ENCODE measurements at regions not wholly inside any gene's neighbourhood (a gene's known extent, or its start where the extent isn't known, plus 50 kb on each side); places are given as distances from the start of the nearest gene placed in this dataset.

DNA sequence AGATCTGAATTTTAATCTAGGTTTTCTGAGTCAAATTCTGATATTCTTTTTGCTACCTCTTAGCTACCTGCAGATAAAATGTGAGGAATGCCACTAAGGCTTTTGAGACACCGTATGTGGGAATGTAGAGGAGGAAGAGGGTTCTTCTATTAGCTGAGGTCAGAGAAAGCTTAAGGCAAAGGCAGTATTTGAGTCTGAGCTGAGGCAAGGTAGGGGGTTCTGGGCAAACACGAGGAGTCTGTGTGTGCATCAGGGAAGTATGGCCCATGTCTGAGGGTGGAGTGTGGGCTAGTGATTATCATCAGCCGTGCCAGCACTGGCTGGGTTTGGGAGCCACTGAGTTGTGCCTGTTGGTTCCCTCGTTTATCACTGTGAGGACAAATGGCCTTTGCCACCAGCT lies 181.1 kb downstream of the SOX2 start:
- H3K4me3 ChIP-seq (ENCODE audit: low read depth, low read length) = no peak overlapping the region
- TF ChIP-seq, protein P1, sequence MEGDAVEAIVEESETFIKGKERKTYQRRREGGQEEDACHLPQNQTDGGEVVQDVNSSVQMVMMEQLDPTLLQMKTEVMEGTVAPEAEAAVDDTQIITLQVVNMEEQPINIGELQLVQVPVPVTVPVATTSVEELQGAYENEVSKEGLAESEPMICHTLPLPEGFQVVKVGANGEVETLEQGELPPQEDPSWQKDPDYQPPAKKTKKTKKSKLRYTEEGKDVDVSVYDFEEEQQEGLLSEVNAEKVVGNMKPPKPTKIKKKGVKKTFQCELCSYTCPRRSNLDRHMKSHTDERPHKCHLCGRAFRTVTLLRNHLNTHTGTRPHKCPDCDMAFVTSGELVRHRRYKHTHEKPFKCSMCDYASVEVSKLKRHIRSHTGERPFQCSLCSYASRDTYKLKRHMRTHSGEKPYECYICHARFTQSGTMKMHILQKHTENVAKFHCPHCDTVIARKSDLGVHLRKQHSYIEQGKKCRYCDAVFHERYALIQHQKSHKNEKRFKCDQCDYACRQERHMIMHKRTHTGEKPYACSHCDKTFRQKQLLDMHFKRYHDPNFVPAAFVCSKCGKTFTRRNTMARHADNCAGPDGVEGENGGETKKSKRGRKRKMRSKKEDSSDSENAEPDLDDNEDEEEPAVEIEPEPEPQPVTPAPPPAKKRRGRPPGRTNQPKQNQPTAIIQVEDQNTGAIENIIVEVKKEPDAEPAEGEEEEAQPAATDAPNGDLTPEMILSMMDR (IDR thresholded peaks at IDR 0.05; ENCODE audit: insufficient read depth, low read depth, low read length) = no peak
- DNase-seq (ENCODE audit: low read depth) = no peak

- TF ChIP-seq, protein P1 (IDR thresholded peaks at IDR 0.05; ENCODE audit: insufficient read depth, low read depth, low read length) = no peak
- no peak overlapping the region for H3K4me3 ChIP-seq (ENCODE audit: low read depth, low read length)
- DNase-seq (ENCODE audit: low read depth) = no peak
Observed at GRCh38 chr3:181896605-181897004, 184.9 kb downstream of the SOX2 start.

DNA sequence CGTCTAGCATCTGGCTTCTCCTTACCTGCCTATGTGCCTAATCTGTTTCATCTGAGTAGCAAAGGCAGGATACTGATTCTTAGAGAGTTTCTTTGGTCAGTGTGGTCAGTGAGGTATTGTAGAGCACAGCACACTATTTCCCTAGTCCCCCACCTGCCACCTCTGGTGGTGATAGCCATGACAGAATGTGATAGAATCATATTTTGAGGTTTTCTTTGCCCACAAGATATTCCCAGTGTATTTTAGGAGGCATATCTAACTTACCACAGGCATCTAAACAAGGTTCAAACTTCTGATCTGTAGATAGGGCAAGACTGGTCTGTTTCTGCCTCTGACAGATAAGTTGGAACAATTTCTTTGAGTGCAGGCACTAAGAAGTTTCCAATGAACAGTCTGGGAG lies 188.0 kb downstream of the SOX2 start:
- TF ChIP-seq, protein P1 (IDR thresholded peaks at IDR 0.05; ENCODE audit: insufficient read depth, low read depth, low read length) = no peak
- no peak for DNase-seq (ENCODE audit: low read depth)
- no peak overlapping the region for H3K4me3 ChIP-seq (ENCODE audit: low read depth, low read length)

DNA sequence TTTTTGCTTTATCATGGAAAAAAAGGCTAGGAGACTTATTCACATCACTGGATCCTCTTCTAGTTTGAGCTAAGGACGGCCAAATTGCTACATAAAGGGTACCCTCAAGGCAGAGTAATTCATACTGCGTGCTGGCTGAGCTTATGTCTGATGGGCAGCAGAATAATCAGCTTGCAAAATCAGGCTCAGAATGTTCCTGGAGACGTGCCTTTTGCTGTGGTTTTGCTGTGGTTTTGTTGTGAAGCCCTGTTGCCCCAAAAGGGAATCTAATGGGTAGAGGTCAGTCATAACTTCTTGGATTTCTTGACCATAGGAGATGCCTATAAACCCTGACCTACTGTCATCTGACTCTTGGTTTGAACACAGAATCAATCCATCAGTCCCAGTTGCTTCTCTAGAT lies 189.9 kb downstream of the SOX2 start:
- TF ChIP-seq, protein P1 (IDR thresholded peaks at IDR 0.05; ENCODE audit: insufficient read depth, low read depth, low read length) = no peak
- no peak overlapping the region for H3K4me3 ChIP-seq (ENCODE audit: low read depth, low read length)
- no peak for DNase-seq (ENCODE audit: low read depth)

GRCh38 chr3:181906338-181906737 lies 194.6 kb downstream of the SOX2 start:
- TF ChIP-seq, protein P1 (IDR thresholded peaks at IDR 0.05; ENCODE audit: insufficient read depth, low read depth, low read length) = no peak
- DNase-seq (ENCODE audit: low read depth) = no peak

DNA sequence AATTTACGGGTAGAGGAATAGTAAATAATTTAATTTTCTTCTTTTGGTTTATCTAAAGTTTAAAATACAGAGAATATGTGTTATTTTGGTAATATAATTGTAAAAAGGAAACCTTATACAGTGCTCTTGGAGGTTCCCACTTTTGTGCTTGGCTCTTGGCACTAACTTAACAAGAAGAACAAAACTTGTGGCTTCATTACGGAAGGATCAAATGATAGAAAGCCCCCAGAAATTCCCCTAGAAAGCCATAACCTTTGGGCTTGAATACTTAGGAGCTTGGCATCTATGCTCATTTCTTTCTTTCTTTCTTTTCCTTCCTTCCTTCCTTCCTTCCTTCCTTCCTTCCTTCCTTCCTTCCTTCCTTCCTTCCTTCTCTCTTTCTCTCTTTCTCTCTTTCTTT lies 197.5 kb downstream of the SOX2 start:
- H3K4me3 ChIP-seq (ENCODE audit: low read depth, low read length) = no peak overlapping the region
- TF ChIP-seq, protein P1 (IDR thresholded peaks at IDR 0.05; ENCODE audit: insufficient read depth, low read depth, low read length) = no peak
- no peak for DNase-seq (ENCODE audit: low read depth)

More at GRCh38 chr3:181906338-181906737, 194.6 kb downstream of the SOX2 start:
- H3K4me3 ChIP-seq (ENCODE audit: low read depth, low read length) = no peak overlapping the region

GRCh38 chr3:181912384-181912783 lies 200.7 kb downstream of the SOX2 start:
- TF ChIP-seq, protein P1 (IDR thresholded peaks at IDR 0.05; ENCODE audit: insufficient read depth, low read depth, low read length) = no peak
- H3K4me3 ChIP-seq (ENCODE audit: low read depth, low read length) = no peak overlapping the region
- no peak for DNase-seq (ENCODE audit: low read depth)

Data from fibroblast of villous mesenchyme (primary cell).